ENCODE measurements at regions not wholly inside any gene's neighbourhood (a gene's known extent, or its start where the extent isn't known, plus 50 kb on each side); places are given as distances from the start of the nearest gene placed in this dataset.

- Histone ChIP-seq H4K91ac (ENCODE audit: low read length) (no peak overlapping the region), H3K18ac (ENCODE audit: low read depth in 1 of 2, low read length in 2 of 2) (no peak overlapping the region), H2AFZ (ENCODE audit: low read depth, low read length) (no peak overlapping the region), H3K4ac (ENCODE audit: low read depth in 1 of 2, low read length in 2 of 2) (no peak overlapping the region), H3K4me1 (ENCODE audit: control insufficient read depth, insufficient read depth, low read depth, low read length) (no peaks in the 10 kb centered on the region), H2BK12ac (ENCODE audit: low read length in 2 of 2) (no peak overlapping the region), H3K27me3 (ENCODE audit: control insufficient read depth in 1 of 2, insufficient read depth in 1 of 2, low read length in 2 of 2) (peaks cover 0 to 15% of the 10 kb centered on the region in 2 experiments), H2BK15ac (ENCODE audit: low read depth, poor library complexity, severe bottlenecking) (no peak overlapping the region), H2BK5ac (ENCODE audit: low read depth, low read length, poor library complexity, severe bottlenecking) (no peak overlapping the region), H3K36me3 (ENCODE audit: control insufficient read depth in 1 of 2, insufficient read depth in 2 of 2, low read depth in 1 of 2, low read length in 2 of 2) (no peaks in the 10 kb centered on the region), H3K14ac (ENCODE audit: low read length in 2 of 2) (no peak overlapping the region), H2AK5ac (ENCODE audit: low read length, severe bottlenecking) (no peak overlapping the region), H2BK120ac (ENCODE audit: low read depth, low read length) (no peak overlapping the region), H4K8ac (ENCODE audit: low read length) (no peak overlapping the region), H3K23ac (ENCODE audit: low read length in 2 of 2) (no peak overlapping the region), H3K4me2 (ENCODE audit: low read length, poor library complexity, severe bottlenecking) (no peak overlapping the region), H3K4me3 (ENCODE audit: insufficient read depth in 1 of 2, low read depth in 1 of 2, low read length in 2 of 2) (no peak overlapping the region), H3K27ac (ENCODE audit: low read length, poor library complexity, severe bottlenecking) (no peak overlapping the region), H3K9ac (ENCODE audit: low read length) (no peak overlapping the region), H3K79me1 (replicated peaks; ENCODE audit: low read length, poor library complexity, severe bottlenecking) (no peaks in the 10 kb centered on the region), H3K9me3 (ENCODE audit: control insufficient read depth, low read length) (peaks cover 21% of the 10 kb centered on the region)
- DNase-seq: no peak
- 89% methylated on average over 6 of the region's 6 CpGs for WGBS
Observed at GRCh38 chr7:68820321-68820720, 778.0 kb upstream of the AUTS2 start.

GRCh38 chr7:68821846-68822245 lies 776.4 kb upstream of the AUTS2 start:
- Histone ChIP-seq H3K36me3 (ENCODE audit: control insufficient read depth in 1 of 2, insufficient read depth in 2 of 2, low read depth in 1 of 2, low read length in 2 of 2) (no peaks in the 10 kb centered on the region), H3K4ac (ENCODE audit: low read depth in 1 of 2, low read length in 2 of 2) (no peak overlapping the region), H4K91ac (ENCODE audit: low read length) (no peak overlapping the region), H3K14ac (ENCODE audit: low read length in 2 of 2) (no peak overlapping the region), H2BK12ac (ENCODE audit: low read length in 2 of 2) (no peak overlapping the region), H3K4me3 (ENCODE audit: insufficient read depth in 1 of 2, low read depth in 1 of 2, low read length in 2 of 2) (no peak overlapping the region), H3K18ac (ENCODE audit: low read depth in 1 of 2, low read length in 2 of 2) (no peak overlapping the region), H3K9me3 (ENCODE audit: control insufficient read depth, low read length) (peaks cover 21% of the 10 kb centered on the region), H3K27ac (ENCODE audit: low read length, poor library complexity, severe bottlenecking) (no peak overlapping the region), H2BK120ac (ENCODE audit: low read depth, low read length) (no peak overlapping the region), H3K4me1 (ENCODE audit: control insufficient read depth, insufficient read depth, low read depth, low read length) (no peaks in the 10 kb centered on the region), H3K4me2 (ENCODE audit: low read length, poor library complexity, severe bottlenecking) (no peak overlapping the region), H2BK15ac (ENCODE audit: low read depth, poor library complexity, severe bottlenecking) (no peak overlapping the region), H3K27me3 (ENCODE audit: control insufficient read depth in 1 of 2, insufficient read depth in 1 of 2, low read length in 2 of 2) (peaks cover 0 to 9% of the 10 kb centered on the region in 2 experiments), H2AK5ac (ENCODE audit: low read length, severe bottlenecking) (no peak overlapping the region), H4K8ac (ENCODE audit: low read length) (no peak overlapping the region), H2BK5ac (ENCODE audit: low read depth, low read length, poor library complexity, severe bottlenecking) (no peak overlapping the region), H3K23ac (ENCODE audit: low read length in 2 of 2) (no peak overlapping the region), H3K79me1 (replicated peaks; ENCODE audit: low read length, poor library complexity, severe bottlenecking) (no peaks in the 10 kb centered on the region), H3K9ac (ENCODE audit: low read length) (no peak overlapping the region), H2AFZ (ENCODE audit: low read depth, low read length) (no peak overlapping the region)
- DNase-seq: no peak
- WGBS: 54% methylated on average over 4 of the region's 5 CpGs

DNA sequence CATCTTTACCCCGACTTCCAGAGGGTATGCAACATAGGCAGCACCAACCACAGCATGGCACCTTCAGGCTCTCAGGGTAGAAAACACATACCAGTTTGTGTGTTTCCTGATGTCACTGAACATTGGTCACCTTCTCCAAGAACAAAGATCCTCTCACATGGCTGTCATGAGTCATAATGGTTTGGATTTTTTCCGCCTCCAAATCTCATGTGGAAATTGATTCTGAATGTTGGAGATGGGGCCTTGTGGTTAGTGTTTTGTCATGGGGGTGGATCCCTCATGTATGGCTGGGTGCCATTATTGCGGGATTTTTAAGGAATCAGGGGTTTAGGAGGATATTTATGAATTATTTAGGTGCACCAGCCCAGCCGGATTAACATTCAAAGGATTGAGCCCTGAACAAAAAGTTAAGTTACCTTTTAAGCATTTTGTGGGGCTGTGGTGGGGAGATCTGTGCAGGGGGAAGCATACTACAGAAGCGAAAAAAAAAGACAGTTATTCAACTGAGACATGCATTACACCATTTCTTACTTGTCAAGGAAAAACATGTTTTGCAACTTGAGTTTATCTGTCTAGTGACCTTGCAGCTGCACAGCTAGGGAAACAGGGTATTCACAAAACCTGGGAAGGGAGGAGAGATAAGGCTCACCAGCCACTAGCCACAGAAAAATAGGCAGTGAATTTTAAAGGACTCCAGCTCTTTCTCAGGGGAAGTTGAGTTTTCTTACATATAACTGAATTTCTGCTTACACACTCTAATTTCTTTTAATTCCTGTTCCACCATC lies 774.1 kb upstream of the AUTS2 start:
- Histone ChIP-seq H2BK12ac (ENCODE audit: low read length in 2 of 2) (no peak overlapping the region), H3K14ac (ENCODE audit: low read length in 2 of 2) (no peak overlapping the region), H3K27ac (ENCODE audit: low read length, poor library complexity, severe bottlenecking) (no peak overlapping the region), H2AFZ (ENCODE audit: low read depth, low read length) (no peak overlapping the region), H3K4ac (ENCODE audit: low read depth in 1 of 2, low read length in 2 of 2) (no peak overlapping the region), H4K91ac (ENCODE audit: low read length) (no peak overlapping the region), H3K23ac (ENCODE audit: low read length in 2 of 2) (no peak overlapping the region), H3K9ac (ENCODE audit: low read length) (no peak overlapping the region), H3K9me3 (ENCODE audit: control insufficient read depth, low read length) (peaks cover 14% of the 10 kb centered on the region), H2BK5ac (ENCODE audit: low read depth, low read length, poor library complexity, severe bottlenecking) (no peak overlapping the region), H3K18ac (ENCODE audit: low read depth in 1 of 2, low read length in 2 of 2) (no peak overlapping the region), H3K4me2 (ENCODE audit: low read length, poor library complexity, severe bottlenecking) (no peak overlapping the region), H3K27me3 (ENCODE audit: control insufficient read depth in 1 of 2, insufficient read depth in 1 of 2, low read length in 2 of 2) (peaks cover 0 to under 1% of the 10 kb centered on the region in 2 experiments), H3K4me3 (ENCODE audit: insufficient read depth in 1 of 2, low read depth in 1 of 2, low read length in 2 of 2) (no peak overlapping the region), H4K8ac (ENCODE audit: low read length) (no peak overlapping the region), H3K36me3 (ENCODE audit: control insufficient read depth in 1 of 2, insufficient read depth in 2 of 2, low read depth in 1 of 2, low read length in 2 of 2) (no peaks in the 10 kb centered on the region), H3K79me1 (replicated peaks; ENCODE audit: low read length, poor library complexity, severe bottlenecking) (no peaks in the 10 kb centered on the region), H2AK5ac (ENCODE audit: low read length, severe bottlenecking) (no peak overlapping the region), H3K4me1 (ENCODE audit: control insufficient read depth, insufficient read depth, low read depth, low read length) (no peaks in the 10 kb centered on the region), H2BK15ac (ENCODE audit: low read depth, poor library complexity, severe bottlenecking) (no peak overlapping the region), H2BK120ac (ENCODE audit: low read depth, low read length) (no peak overlapping the region)
- 84% methylated on average over 4 of the region's 5 CpGs for WGBS
- no peak for DNase-seq

DNA sequence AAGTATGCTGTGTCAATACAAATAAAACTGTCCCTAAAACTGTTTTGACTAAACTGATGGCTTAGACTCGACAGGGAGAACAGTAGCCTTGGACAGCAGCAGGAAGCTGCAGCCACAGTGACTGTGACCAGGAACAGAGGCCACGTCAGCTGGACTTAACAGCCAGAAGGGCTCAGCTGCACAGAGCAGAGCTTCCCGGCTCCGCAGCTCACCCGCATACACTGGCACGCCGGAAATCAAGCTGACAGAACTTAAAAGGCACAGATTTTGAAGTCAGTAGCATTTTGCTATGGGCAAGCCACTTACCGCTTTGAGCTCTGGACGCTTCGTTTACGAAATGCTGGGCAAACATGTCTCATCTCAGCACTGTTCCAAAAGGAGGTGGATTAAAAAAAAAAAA lies 769.7 kb upstream of the AUTS2 start:
- H2BK120ac ChIP-seq (ENCODE audit: low read depth, low read length): no peak overlapping the region
- H3K9ac ChIP-seq (ENCODE audit: low read length): no peak overlapping the region
- no peak overlapping the region for H2AK5ac ChIP-seq (ENCODE audit: low read length, severe bottlenecking)
- H2BK15ac ChIP-seq (ENCODE audit: low read depth, poor library complexity, severe bottlenecking): no peak overlapping the region
- no peak overlapping the region for H4K8ac ChIP-seq (ENCODE audit: low read length)
- H3K4me2 ChIP-seq (ENCODE audit: low read length, poor library complexity, severe bottlenecking): no peak overlapping the region
- WGBS: 77% methylated on average over 8 of the region's 11 CpGs
- H3K4ac ChIP-seq (ENCODE audit: low read depth in 1 of 2, low read length in 2 of 2): no peak overlapping the region
- H3K4me1 ChIP-seq (ENCODE audit: control insufficient read depth, insufficient read depth, low read depth, low read length): no peaks in the 10 kb centered on the region
- peaks cover 21% of the 10 kb centered on the region for H3K9me3 ChIP-seq (ENCODE audit: control insufficient read depth, low read length)
- no peak overlapping the region for H3K4me3 ChIP-seq (ENCODE audit: insufficient read depth in 1 of 2, low read depth in 1 of 2, low read length in 2 of 2)
- no peak for DNase-seq
- H2BK5ac ChIP-seq (ENCODE audit: low read depth, low read length, poor library complexity, severe bottlenecking): no peak overlapping the region
- H3K14ac ChIP-seq (ENCODE audit: low read length in 2 of 2): no peak overlapping the region
- no peak overlapping the region for H3K18ac ChIP-seq (ENCODE audit: low read depth in 1 of 2, low read length in 2 of 2)
- H2BK12ac ChIP-seq (ENCODE audit: low read length in 2 of 2): no peak overlapping the region
- no peak overlapping the region for H3K23ac ChIP-seq (ENCODE audit: low read length in 2 of 2)
- H3K27me3 ChIP-seq (ENCODE audit: control insufficient read depth in 1 of 2, insufficient read depth in 1 of 2, low read length in 2 of 2): no peaks in the 10 kb centered on the region
- H3K79me1 ChIP-seq (replicated peaks; ENCODE audit: low read length, poor library complexity, severe bottlenecking): no peaks in the 10 kb centered on the region
- no peak overlapping the region for H3K27ac ChIP-seq (ENCODE audit: low read length, poor library complexity, severe bottlenecking)
- H3K36me3 ChIP-seq (ENCODE audit: control insufficient read depth in 1 of 2, insufficient read depth in 2 of 2, low read depth in 1 of 2, low read length in 2 of 2): no peaks in the 10 kb centered on the region
- H4K91ac ChIP-seq (ENCODE audit: low read length): no peak overlapping the region
- no peak overlapping the region for H2AFZ ChIP-seq (ENCODE audit: low read depth, low read length)
